ENCODE measurements at regions not wholly inside any gene's neighbourhood (a gene's known extent, or its start where the extent isn't known, plus 50 kb on each side); places are given as distances from the start of the nearest gene placed in this dataset.

DNA sequence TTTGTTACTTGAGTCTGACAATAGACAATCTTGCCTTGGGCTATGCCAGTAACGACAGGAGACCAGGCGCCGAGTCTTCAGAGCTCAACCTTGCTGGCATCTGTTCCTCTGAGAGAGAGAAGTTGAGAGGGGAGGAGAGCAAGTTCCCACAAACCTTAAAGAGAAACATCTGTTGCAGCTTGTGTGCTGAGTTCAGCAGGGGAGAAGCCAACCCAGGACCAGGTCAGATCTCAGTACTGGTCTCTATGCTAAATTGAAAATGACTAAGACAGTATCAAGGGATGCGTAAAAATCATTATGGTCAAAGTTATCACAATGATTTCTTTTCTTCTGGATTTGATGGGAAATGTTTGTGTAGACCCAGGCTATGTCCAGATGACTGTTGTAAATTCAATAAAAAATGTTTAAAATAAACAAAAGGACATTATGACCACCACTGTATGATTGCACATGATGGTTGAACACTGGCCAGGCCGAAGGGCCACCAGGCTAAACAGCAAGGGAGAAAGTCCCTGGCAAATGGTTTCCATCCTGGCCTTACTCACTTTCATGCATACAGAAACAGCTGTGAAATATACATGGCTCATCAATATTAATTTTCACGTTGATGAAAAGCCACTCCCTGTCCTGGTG lies 100.3 kb upstream of the PMAIP1 start (continued):
- TF ChIP-seq JUND (IDR thresholded peaks at IDR 0.05) = no peak
- TF ChIP-seq CHD2 (IDR thresholded peaks at IDR 0.05; ENCODE audit: low read length, partially characterized antibody) = no peak
- peak; percentile 79 for TF ChIP-seq TCF12 (IDR thresholded peaks at IDR 0.05)
- no peak for TF ChIP-seq RXRA (IDR thresholded peaks at IDR 0.05; ENCODE audit: borderline replicate concordance, low read depth)

DNA sequence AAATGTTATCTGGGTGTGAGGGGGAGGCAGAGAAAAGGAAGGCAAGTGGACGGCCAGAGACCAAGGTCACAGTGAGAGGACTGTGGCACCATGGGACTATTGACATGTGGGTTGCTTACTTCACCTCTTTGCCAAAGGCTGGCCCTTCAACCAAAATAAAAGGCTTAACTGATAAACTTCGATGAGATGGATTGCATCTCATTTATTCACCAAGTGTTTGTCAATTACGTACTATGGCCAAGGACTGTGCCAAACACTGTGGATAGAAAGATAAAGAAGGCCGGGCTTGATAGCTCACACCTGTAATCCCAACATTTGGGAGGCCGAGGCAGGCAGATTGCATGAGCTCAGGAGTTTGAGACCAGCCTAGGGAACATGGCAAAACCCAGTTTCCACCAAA lies 98.7 kb upstream of the CCBE1 start:
- no peaks in the 10 kb centered on the region for H3K79me2 ChIP-seq (ENCODE audit: insufficient read depth)
- POLR2A ChIA-PET = no interaction called here
- no peaks in the 10 kb centered on the region for H4K20me1 ChIP-seq (ENCODE audit: insufficient read depth)
- no peaks in the 10 kb centered on the region for H3K9me3 ChIP-seq
- H3K9ac ChIP-seq = no peak overlapping the region
- CTCF ChIA-PET = interaction anchor here (1.7 kb wide), 1 partner anchor 13 kb away, joined by 4 read pairs; no protein-coding TSS in a partner anchor
- H3K4me2 ChIP-seq = no peak overlapping the region
- no peak overlapping the region for H2AFZ ChIP-seq (ENCODE audit: low read depth)
- no peak overlapping the region for H3K4me3 ChIP-seq (ENCODE audit: low read depth in 2 of 2, low read length in 1 of 2)
- peaks cover 0 to 5% of the 10 kb centered on the region in 2 experiments; a peak in 1 of 4 replicates for H3K4me1 ChIP-seq (ENCODE audit: control insufficient read depth in 1 of 2, insufficient read depth in 2 of 2, low read depth in 1 of 2, low read length in 1 of 2)
- no peaks in the 10 kb centered on the region for H3F3A ChIP-seq (replicated peaks; ENCODE audit: insufficient read depth)
- 76% methylated on average over 5 of the region's 5 CpGs for WGBS (ENCODE audit: low lambda C conversion rate)
- no peak overlapping the region for H3K27ac ChIP-seq (ENCODE audit: low read depth in 2 of 2, low read length in 1 of 2)
- H3K36me3 ChIP-seq (replicated peaks in 1 of 2; ENCODE audit: control insufficient read depth in 1 of 2, insufficient read depth in 2 of 2, low read length in 1 of 2) = no peaks in the 10 kb centered on the region
- no peak for DNase-seq
- no peaks in the 10 kb centered on the region for H3K9me2 ChIP-seq
- no peaks in the 10 kb centered on the region for H3K27me3 ChIP-seq (ENCODE audit: insufficient read depth)
- TF ChIP-seq NRF1 (IDR thresholded peaks at IDR 0.05; ENCODE audit: low read depth, low read length) (no peak), ELF1 (IDR thresholded peaks at IDR 0.05) (no peak), NFIC (IDR thresholded peaks at IDR 0.05; ENCODE audit: borderline replicate concordance) (no peak), MEF2A (IDR thresholded peaks at IDR 0.05; ENCODE audit: borderline replicate concordance, low read depth) (no peak)

DNA sequence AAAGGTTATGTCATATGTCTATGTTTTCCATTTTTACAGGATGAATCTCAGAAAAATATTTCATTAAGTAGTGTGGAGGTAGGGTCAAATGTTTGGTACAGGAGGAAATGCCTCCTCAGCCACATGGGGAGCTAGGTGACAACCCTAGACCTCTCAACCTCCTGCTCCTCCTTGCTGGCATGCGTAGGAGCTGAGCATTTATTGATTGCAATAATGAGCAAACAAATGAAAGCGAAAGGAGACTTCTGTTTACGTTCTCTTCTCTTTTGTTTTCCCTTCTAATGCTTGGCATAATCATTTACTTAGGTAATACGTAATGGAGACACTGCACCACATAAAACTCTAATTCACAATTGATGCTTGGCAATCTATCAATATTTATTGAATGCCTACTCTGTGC lies 95.1 kb upstream of the CCBE1 start:
- no peak overlapping the region for H3K9ac ChIP-seq
- H3K79me2 ChIP-seq (ENCODE audit: insufficient read depth) = no peaks in the 10 kb centered on the region
- H3K9me2 ChIP-seq = no peaks in the 10 kb centered on the region
- no peak overlapping the region for H3K4me3 ChIP-seq (ENCODE audit: low read depth in 2 of 2, low read length in 1 of 2)
- H3F3A ChIP-seq (replicated peaks; ENCODE audit: insufficient read depth) = peaks cover 12% of the 10 kb centered on the region
- no peaks in the 10 kb centered on the region for H4K20me1 ChIP-seq (ENCODE audit: insufficient read depth)
- WGBS (ENCODE audit: low lambda C conversion rate) = 92% methylated on average over 4 of the region's 4 CpGs
- peak overlapping the region; percentile 7; the same call in 1 of the 2 replicates for H2AFZ ChIP-seq (ENCODE audit: low read depth)
- H3K4me1 ChIP-seq (ENCODE audit: control insufficient read depth in 1 of 2, insufficient read depth in 2 of 2, low read depth in 1 of 2, low read length in 1 of 2) = peaks cover 0 to 6% of the 10 kb centered on the region in 2 experiments; a peak in 3 of 4 replicates
- no peaks in the 10 kb centered on the region for H3K36me3 ChIP-seq (replicated peaks in 1 of 2; ENCODE audit: control insufficient read depth in 1 of 2, insufficient read depth in 2 of 2, low read length in 1 of 2)
- DNase-seq = no peak
- no peak overlapping the region for H3K27ac ChIP-seq (ENCODE audit: low read depth in 2 of 2, low read length in 1 of 2)
- H3K4me2 ChIP-seq = no peak overlapping the region
- H3K9me3 ChIP-seq = no peaks in the 10 kb centered on the region
- ChIA-PET POLR2A (no interaction called here), CTCF (interaction anchor here (0.8 to 1.6 kb wide), 2 partner anchors 31 to 35 kb away, joined by 4 to 8 read pairs; no protein-coding TSS in a partner anchor)
- TF ChIP-seq JUND (IDR thresholded peaks at IDR 0.05) (no peak), RAD21 (IDR thresholded peaks at IDR 0.05; ENCODE audit: low read length) (no peak), CHD2 (IDR thresholded peaks at IDR 0.05; ENCODE audit: low read length, partially characterized antibody) (no peak), YY1 (IDR thresholded peaks at IDR 0.05; ENCODE audit: low read depth) (no peak), ELF1 (IDR thresholded peaks at IDR 0.05) (no peak), MEF2A (IDR thresholded peaks at IDR 0.05; ENCODE audit: borderline replicate concordance, low read depth) (no peak), FOXM1 (IDR thresholded peaks at IDR 0.05; ENCODE audit: low read depth) (no peak), GATA2 (CRISPR knock-in tag; IDR thresholded peaks at IDR 0.05) (no peak), SMC3 (IDR thresholded peaks at IDR 0.05; ENCODE audit: low read depth, low read length) (no peak), TCF12 (IDR thresholded peaks at IDR 0.05) (no peak), RFX5 (IDR thresholded peaks at IDR 0.05; ENCODE audit: low read length) (no peak)
- TF ChIP-seq, protein P1, sequence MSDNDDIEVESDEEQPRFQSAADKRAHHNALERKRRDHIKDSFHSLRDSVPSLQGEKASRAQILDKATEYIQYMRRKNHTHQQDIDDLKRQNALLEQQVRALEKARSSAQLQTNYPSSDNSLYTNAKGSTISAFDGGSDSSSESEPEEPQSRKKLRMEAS (IDR thresholded peaks at IDR 0.05; ENCODE audit: low read depth) = no peak
- TF ChIP-seq, protein P2, sequence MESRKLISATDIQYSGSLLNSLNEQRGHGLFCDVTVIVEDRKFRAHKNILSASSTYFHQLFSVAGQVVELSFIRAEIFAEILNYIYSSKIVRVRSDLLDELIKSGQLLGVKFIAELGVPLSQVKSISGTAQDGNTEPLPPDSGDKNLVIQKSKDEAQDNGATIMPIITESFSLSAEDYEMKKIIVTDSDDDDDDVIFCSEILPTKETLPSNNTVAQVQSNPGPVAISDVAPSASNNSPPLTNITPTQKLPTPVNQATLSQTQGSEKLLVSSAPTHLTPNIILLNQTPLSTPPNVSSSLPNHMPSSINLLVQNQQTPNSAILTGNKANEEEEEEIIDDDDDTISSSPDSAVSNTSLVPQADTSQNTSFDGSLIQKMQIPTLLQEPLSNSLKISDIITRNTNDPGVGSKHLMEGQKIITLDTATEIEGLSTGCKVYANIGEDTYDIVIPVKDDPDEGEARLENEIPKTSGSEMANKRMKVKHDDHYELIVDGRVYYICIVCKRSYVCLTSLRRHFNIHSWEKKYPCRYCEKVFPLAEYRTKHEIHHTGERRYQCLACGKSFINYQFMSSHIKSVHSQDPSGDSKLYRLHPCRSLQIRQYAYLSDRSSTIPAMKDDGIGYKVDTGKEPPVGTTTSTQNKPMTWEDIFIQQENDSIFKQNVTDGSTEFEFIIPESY (IDR thresholded peaks at IDR 0.05; ENCODE audit: borderline replicate concordance, low read depth) = no peak
- TF ChIP-seq, protein P3, sequence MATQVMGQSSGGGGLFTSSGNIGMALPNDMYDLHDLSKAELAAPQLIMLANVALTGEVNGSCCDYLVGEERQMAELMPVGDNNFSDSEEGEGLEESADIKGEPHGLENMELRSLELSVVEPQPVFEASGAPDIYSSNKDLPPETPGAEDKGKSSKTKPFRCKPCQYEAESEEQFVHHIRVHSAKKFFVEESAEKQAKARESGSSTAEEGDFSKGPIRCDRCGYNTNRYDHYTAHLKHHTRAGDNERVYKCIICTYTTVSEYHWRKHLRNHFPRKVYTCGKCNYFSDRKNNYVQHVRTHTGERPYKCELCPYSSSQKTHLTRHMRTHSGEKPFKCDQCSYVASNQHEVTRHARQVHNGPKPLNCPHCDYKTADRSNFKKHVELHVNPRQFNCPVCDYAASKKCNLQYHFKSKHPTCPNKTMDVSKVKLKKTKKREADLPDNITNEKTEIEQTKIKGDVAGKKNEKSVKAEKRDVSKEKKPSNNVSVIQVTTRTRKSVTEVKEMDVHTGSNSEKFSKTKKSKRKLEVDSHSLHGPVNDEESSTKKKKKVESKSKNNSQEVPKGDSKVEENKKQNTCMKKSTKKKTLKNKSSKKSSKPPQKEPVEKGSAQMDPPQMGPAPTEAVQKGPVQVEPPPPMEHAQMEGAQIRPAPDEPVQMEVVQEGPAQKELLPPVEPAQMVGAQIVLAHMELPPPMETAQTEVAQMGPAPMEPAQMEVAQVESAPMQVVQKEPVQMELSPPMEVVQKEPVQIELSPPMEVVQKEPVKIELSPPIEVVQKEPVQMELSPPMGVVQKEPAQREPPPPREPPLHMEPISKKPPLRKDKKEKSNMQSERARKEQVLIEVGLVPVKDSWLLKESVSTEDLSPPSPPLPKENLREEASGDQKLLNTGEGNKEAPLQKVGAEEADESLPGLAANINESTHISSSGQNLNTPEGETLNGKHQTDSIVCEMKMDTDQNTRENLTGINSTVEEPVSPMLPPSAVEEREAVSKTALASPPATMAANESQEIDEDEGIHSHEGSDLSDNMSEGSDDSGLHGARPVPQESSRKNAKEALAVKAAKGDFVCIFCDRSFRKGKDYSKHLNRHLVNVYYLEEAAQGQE (IDR thresholded peaks at IDR 0.05; ENCODE audit: low read depth, low read length) = no peak
- H3K27me3 ChIP-seq (ENCODE audit: insufficient read depth) = no peaks in the 10 kb centered on the region
